A549 (cell line): ENCODE measurements at regions not wholly inside any gene's neighbourhood (a gene's known extent, or its start where the extent isn't known, plus 50 kb on each side); places are given as distances from the start of the nearest gene placed in this dataset.

Experiments
- ATAC-seq, 2 experiments: fragments of 200-7000 bp in 1 of 2; fragments of >200 bp in 1 of 2; cut with Nextera tagmentation in 1 of 2; cut with Tn5 transposase in 1 of 2; 3 replicates each; pipeline versions ENCODE4 v1.8.0 to v1.9.1; 2018 to 2020; ENCODE audit warnings: mild to moderate bottlenecking in 1 of 2, moderate library complexity in 1 of 2
- CTCF ChIA-PET: fragments of 300-600 bp; sonication (Branson Sonifier 250); formaldehyde crosslinking; extraction: SDS; loops from one replicate; lab custom pipeline; 2021; ENCODE audit warnings: antibody characterized with exemption, inconsistent platforms; lab: Yijun Ruan, JAX
- POLR2A ChIA-PET: fragments of 350-600 bp; formaldehyde crosslinking; extraction: SDS; loops from one replicate; lab custom pipeline; 2021; ENCODE audit warnings: antibody characterized with exemption, inconsistent platforms; lab: Yijun Ruan, JAX
- DNase-seq, 2 experiments: peaks; one replicate each; pipeline versions ENCODE4 v3.0.0 to v3.0.0-alpha.2; 2011 to 2016; ENCODE audit warnings: low read depth in 1 of 2, low spot score in 1 of 2
- FAIRE-seq: peaks from 2 replicates; lab custom pipeline; 2011; peaks lifted over from hg19 to GRCh38; lab: Jason Lieb, UNC
- H3K27ac ChIP-seq, 2 experiments: fragments of >200 bp; sonication (Bioruptor Twin); formaldehyde crosslinking; 3 replicates each; pipeline ENCODE4 v1.5.1; 2016 to 2017
- H3K4me1 ChIP-seq: fragments of >200 bp; sonication (Bioruptor Twin); formaldehyde crosslinking; 3 replicates; pipeline ENCODE4 v1.6.1; 2016
- H3K4me2 ChIP-seq: fragments of >200 bp; sonication (Bioruptor Twin); formaldehyde crosslinking; 3 replicates; pipeline ENCODE4 v1.6.1; 2016
- H3K4me3 ChIP-seq: fragments of >200 bp; sonication (Bioruptor Twin); formaldehyde crosslinking; 3 replicates; pipeline ENCODE4 v1.5.1; 2016
- H3K9me3 ChIP-seq: fragments of >200 bp; sonication (Bioruptor Twin); formaldehyde crosslinking; 3 replicates; pipeline ENCODE4 v1.6.1; 2016
- ATOH8 ChIP-seq: fragments of 250-450 bp; sonication (Bioruptor Pico); IDR thresholded peaks from 2 replicates; pipeline ENCODE4 v1.5.0; 2020; ENCODE audit warnings: low read depth, mild to moderate bottlenecking, moderate library complexity
- BCL3 ChIP-seq: fragments of >200 bp; sonication (Bioruptor Twin); formaldehyde crosslinking; IDR thresholded peaks from 3 replicates; pipeline ENCODE4 v1.6.1; 2016
- CBX8 ChIP-seq: fragments of 200-600 bp; sonication (generic); IDR thresholded peaks from 2 replicates; pipeline ENCODE4 v1.6.1; 2016
- CEBPB ChIP-seq, 2 experiments: fragments of >200 bp in 1 of 2; sonication (Bioruptor Twin) in 1 of 2; formaldehyde crosslinking in 1 of 2; IDR thresholded peaks; 2 replicates each; pipeline ENCODE4 v1.6.1; 2012 to 2016
- CTCF ChIP-seq: fragments of >200 bp; sonication (Bioruptor Twin); formaldehyde crosslinking; IDR thresholded peaks from 3 replicates; pipeline ENCODE4 v1.5.1; 2016
- FOSB ChIP-seq: fragments of 250-450 bp; sonication (Bioruptor Pico); IDR thresholded peaks from 2 replicates; pipeline ENCODE4 v1.5.0; 2020; ENCODE audit warnings: mild to moderate bottlenecking, moderate library complexity
- FOXS1 ChIP-seq: fragments of 250-450 bp; sonication (Bioruptor Pico); IDR thresholded peaks from 2 replicates; pipeline ENCODE4 v1.5.0; 2020; ENCODE audit warnings: mild to moderate bottlenecking, moderate library complexity
- GATA3 ChIP-seq: IDR thresholded peaks from 2 replicates; pipeline ENCODE4 v1.6.1; 2012; ENCODE audit warnings: borderline replicate concordance
- HDAC2 ChIP-seq: fragments of 200-600 bp; sonication (generic); IDR thresholded peaks from 2 replicates; pipeline ENCODE4 v1.6.1; 2016
- HES2 ChIP-seq: fragments of >200 bp; sonication (Bioruptor Twin); formaldehyde crosslinking; IDR thresholded peaks from 2 replicates; pipeline ENCODE4 v1.6.1; 2016
- HEYL ChIP-seq: fragments of 250-450 bp; sonication (Bioruptor Pico); IDR thresholded peaks from 2 replicates; pipeline ENCODE4 v1.8.0; 2021; ENCODE audit warnings: mild to moderate bottlenecking, moderate library complexity
- HMGXB4 ChIP-seq: fragments of 250-450 bp; sonication (Bioruptor Pico); IDR thresholded peaks from 2 replicates; pipeline ENCODE4 v1.5.0; 2021; ENCODE audit warnings: mild to moderate bottlenecking, moderate library complexity, borderline replicate concordance
- HOXA7 ChIP-seq: fragments of 250-450 bp; sonication (Bioruptor Pico); IDR thresholded peaks from 2 replicates; pipeline ENCODE4 v1.5.0; 2020; ENCODE audit warnings: mild to moderate bottlenecking, moderate library complexity
- HOXB5 ChIP-seq: fragments of 250-450 bp; sonication (Bioruptor Pico); IDR thresholded peaks from 2 replicates; pipeline ENCODE4 v1.5.0; 2020; ENCODE audit warnings: mild to moderate bottlenecking, moderate library complexity
- JUN ChIP-seq, 2 experiments: fragments of >200 bp; sonication (Bioruptor Twin); formaldehyde crosslinking; IDR thresholded peaks; 2 replicates in 1 of 2; 3 replicates in 1 of 2; pipeline ENCODE4 v1.6.1; 2016 to 2017
- MYC ChIP-seq: IDR thresholded peaks from 2 replicates; pipeline ENCODE4 v1.6.1; 2012; ENCODE audit warnings: mild to moderate bottlenecking, inconsistent platforms, low read length, improper control_type of control experiment, borderline replicate concordance
- NR3C1 ChIP-seq: fragments of >200 bp; sonication (Bioruptor Twin); formaldehyde crosslinking; IDR thresholded peaks from 3 replicates; pipeline ENCODE4 v1.6.1; 2017
- POLR2AphosphoS2 ChIP-seq: conservative IDR thresholded peaks from 2 replicates; pipeline ENCODE4 v1.6.1; 2012; ENCODE audit warnings: low read length, improper control_type of control experiment, inconsistent platforms
- RAD21 ChIP-seq, 2 experiments: fragments of >200 bp in 1 of 2; sonication (Bioruptor Twin) in 1 of 2; formaldehyde crosslinking in 1 of 2; IDR thresholded peaks in 1 of 2; conservative IDR thresholded peaks in 1 of 2; 2 replicates in 1 of 2; 3 replicates in 1 of 2; pipeline ENCODE4 v1.6.1; 2012 to 2018; ENCODE audit warnings: inconsistent platforms in 1 of 2
- RARB ChIP-seq: fragments of 250-450 bp; sonication (Bioruptor Pico); IDR thresholded peaks from 2 replicates; pipeline ENCODE4 v1.8.0; 2021; ENCODE audit warnings: mild to moderate bottlenecking, moderate library complexity
- TFCP2L1 ChIP-seq: fragments of 250-450 bp; sonication (Bioruptor Pico); IDR thresholded peaks from 2 replicates; pipeline ENCODE4 v1.5.0; 2021; ENCODE audit warnings: mild to moderate bottlenecking
- TP53 ChIP-seq: fragments of 250-450 bp; sonication (Bioruptor Pico); IDR thresholded peaks from 2 replicates; pipeline ENCODE4 v1.5.0; 2021; ENCODE audit warnings: mild to moderate bottlenecking, moderate library complexity
- WGBS: methylation state at CpG from one replicate; pipeline ENCODE4 v1.1.6; 2017; ENCODE audit errors: missing lambda C conversion rate; 5-methylcytosine and 5-hydroxymethylcytosine counted together
- TF ChIP-seq, protein P1 (sequence below): fragments of 200-600 bp; sonication (generic); IDR thresholded peaks from 2 replicates; pipeline ENCODE4 v1.6.1; 2016; ENCODE audit warnings: antibody characterized with exemption, mild to moderate bottlenecking, moderate library complexity

GRCh38 chr6:125432963-125433362 is 131.2 kb upstream of the HDDC2 start:
- Histone ChIP-seq H3K27ac (no peak overlapping the region), H3K4me3 (no peak overlapping the region), H3K4me1 (no peaks in the 10 kb centered on the region), H3K4me2 (no peak overlapping the region), H3K9me3 (no peaks in the 10 kb centered on the region)
- DNase-seq (no peak), FAIRE-seq (no peak), ATAC-seq (no peak)
- TF ChIP-seq HOXA7 (no peak), FOSB (CRISPR knock-in tag) (no peak), HMGXB4 (CRISPR knock-in tag) (no peak), NR3C1 (no peak), HDAC2 (no peak), HOXB5 (CRISPR knock-in tag) (no peak), ATOH8 (CRISPR knock-in tag) (no peak), CTCF (no peak), HES2 (no peak), CEBPB (IDR thresholded peaks at IDR 0.05) (no peak), CBX8 (no peak), TFCP2L1 (CRISPR knock-in tag) (no peak), JUN (IDR thresholded peaks at IDR 0.05) (no peak), RAD21 (conservative IDR thresholded peaks at IDR 0.05 in 1 of 2, IDR thresholded peaks at IDR 0.05 in 1 of 2) (no peak), TP53 (CRISPR knock-in tag) (no peak), GATA3 (no peak), RARB (no peak), MYC (no peak)
- TF ChIP-seq, protein P1, sequence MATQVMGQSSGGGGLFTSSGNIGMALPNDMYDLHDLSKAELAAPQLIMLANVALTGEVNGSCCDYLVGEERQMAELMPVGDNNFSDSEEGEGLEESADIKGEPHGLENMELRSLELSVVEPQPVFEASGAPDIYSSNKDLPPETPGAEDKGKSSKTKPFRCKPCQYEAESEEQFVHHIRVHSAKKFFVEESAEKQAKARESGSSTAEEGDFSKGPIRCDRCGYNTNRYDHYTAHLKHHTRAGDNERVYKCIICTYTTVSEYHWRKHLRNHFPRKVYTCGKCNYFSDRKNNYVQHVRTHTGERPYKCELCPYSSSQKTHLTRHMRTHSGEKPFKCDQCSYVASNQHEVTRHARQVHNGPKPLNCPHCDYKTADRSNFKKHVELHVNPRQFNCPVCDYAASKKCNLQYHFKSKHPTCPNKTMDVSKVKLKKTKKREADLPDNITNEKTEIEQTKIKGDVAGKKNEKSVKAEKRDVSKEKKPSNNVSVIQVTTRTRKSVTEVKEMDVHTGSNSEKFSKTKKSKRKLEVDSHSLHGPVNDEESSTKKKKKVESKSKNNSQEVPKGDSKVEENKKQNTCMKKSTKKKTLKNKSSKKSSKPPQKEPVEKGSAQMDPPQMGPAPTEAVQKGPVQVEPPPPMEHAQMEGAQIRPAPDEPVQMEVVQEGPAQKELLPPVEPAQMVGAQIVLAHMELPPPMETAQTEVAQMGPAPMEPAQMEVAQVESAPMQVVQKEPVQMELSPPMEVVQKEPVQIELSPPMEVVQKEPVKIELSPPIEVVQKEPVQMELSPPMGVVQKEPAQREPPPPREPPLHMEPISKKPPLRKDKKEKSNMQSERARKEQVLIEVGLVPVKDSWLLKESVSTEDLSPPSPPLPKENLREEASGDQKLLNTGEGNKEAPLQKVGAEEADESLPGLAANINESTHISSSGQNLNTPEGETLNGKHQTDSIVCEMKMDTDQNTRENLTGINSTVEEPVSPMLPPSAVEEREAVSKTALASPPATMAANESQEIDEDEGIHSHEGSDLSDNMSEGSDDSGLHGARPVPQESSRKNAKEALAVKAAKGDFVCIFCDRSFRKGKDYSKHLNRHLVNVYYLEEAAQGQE: no peak
- ChIA-PET POLR2A (no interaction called here), CTCF (no interaction called here)
- WGBS: 18% methylated on average over 5 of the region's 5 CpGs

DNA sequence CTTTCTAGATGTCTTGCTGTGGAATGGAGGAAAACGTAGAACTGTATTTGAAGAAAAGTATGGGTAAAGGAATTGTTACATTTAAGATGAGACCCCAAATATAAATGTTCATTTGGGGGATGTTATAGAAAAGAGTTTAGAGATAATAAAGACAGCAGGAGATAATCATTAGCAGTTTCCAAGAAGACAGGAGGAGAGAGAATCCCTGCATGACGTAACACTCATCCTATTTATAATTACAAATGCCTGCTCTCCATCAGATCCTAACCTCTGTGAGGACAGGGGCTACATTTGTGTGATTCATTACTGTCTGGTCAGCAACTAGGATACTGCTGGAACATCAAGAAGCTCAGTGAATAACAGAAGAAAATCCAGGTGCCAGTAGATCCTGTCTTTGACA is 133.0 kb upstream of the HDDC2 start:
- DNase-seq: no peak
- ChIA-PET POLR2A (no interaction called here), CTCF (no interaction called here)
- no peak for FAIRE-seq
- Histone ChIP-seq H3K4me2 (no peak overlapping the region), H3K27ac (no peak overlapping the region), H3K4me3 (no peak overlapping the region), H3K4me1 (no peaks in the 10 kb centered on the region), H3K9me3 (no peaks in the 10 kb centered on the region)
- ATAC-seq: no peak
- WGBS: 12% methylated on average over 2 of the region's 2 CpGs
- no peak for TF ChIP-seq POLR2AphosphoS2
- TF ChIP-seq HEYL (CRISPR knock-in tag): no peak
- no peak for TF ChIP-seq BCL3
- TF ChIP-seq FOXS1 (CRISPR knock-in tag): no peak
